Mucosa of stomach (tissue), 1 donor: ENCODE measurements at regions not wholly inside any gene's neighbourhood (a gene's known extent, or its start where the extent isn't known, plus 50 kb on each side); places are given as distances from the start of the nearest gene placed in this dataset.

Source experiments
- H3K27me3 ChIP-seq: one replicate; pipeline ENCODE4 v1.7.0; 2013; ENCODE audit warnings: mild to moderate bottlenecking, low read length; ENCODE audit not compliant: control insufficient read depth, insufficient read depth
- H3K36me3 ChIP-seq: one replicate; pipeline ENCODE4 v1.7.0; 2013; ENCODE audit warnings: low read length; ENCODE audit not compliant: control insufficient read depth, insufficient read depth
- H3K4me1 ChIP-seq: one replicate; pipeline ENCODE4 v1.7.0; 2013; ENCODE audit warnings: mild to moderate bottlenecking, low read length; ENCODE audit not compliant: control insufficient read depth, insufficient read depth
- H3K4me3 ChIP-seq: one replicate; pipeline ENCODE4 v1.7.0; 2013; ENCODE audit warnings: low read length
- H3K9ac ChIP-seq: one replicate; pipeline ENCODE4 v1.7.0; 2013; ENCODE audit warnings: mild to moderate bottlenecking, low read length, moderate library complexity
- H3K9me3 ChIP-seq: one replicate; pipeline ENCODE4 v1.7.0; 2013; ENCODE audit warnings: mild to moderate bottlenecking, low read length, moderate library complexity; ENCODE audit not compliant: control insufficient read depth
- donor health status: Pancreatic carcinoma.

DNA sequence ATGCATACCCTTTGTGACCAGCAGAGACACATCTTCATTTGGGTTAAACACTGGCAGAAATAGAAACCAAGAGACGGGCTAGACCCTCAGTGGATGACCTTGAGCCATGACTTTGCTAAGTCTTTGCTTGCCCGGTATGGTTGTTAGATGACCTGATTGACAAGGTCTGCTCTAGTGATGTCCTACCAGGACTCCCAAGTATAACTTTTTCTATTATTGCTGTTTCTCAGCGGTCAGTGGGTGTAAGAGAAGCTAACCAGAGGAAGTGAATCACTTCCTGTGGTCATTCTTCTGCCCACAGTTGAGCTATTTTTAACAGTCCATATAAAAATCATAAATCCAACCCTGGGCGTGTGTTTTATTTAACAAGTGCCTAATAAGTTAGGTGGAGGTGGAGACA is 126.2 kb upstream of the ETS2 start:
- Histone ChIP-seq H3K4me3 (no peak overlapping the region), H3K36me3 (no peaks in the 10 kb centered on the region), H3K9ac (no peak overlapping the region), H3K27me3 (peaks cover 17% of the 10 kb centered on the region), H3K4me1 (no peaks in the 10 kb centered on the region), H3K9me3 (no peaks in the 10 kb centered on the region)

GRCh38 chr21:38680401-38680800 is 125.3 kb upstream of the ETS2 start:
- H3K27me3 ChIP-seq = peaks cover 18% of the 10 kb centered on the region
- H3K4me1 ChIP-seq = no peaks in the 10 kb centered on the region
- H3K4me3 ChIP-seq = no peak overlapping the region
- no peaks in the 10 kb centered on the region for H3K36me3 ChIP-seq
- H3K9ac ChIP-seq = no peak overlapping the region
- no peaks in the 10 kb centered on the region for H3K9me3 ChIP-seq

GRCh38 chr21:38683222-38683621 is 122.5 kb upstream of the ETS2 start:
- no peaks in the 10 kb centered on the region for H3K4me1 ChIP-seq
- peaks cover 10% of the 10 kb centered on the region for H3K27me3 ChIP-seq
- no peak overlapping the region for H3K9ac ChIP-seq
- H3K9me3 ChIP-seq = no peaks in the 10 kb centered on the region
- no peak overlapping the region for H3K4me3 ChIP-seq
- no peaks in the 10 kb centered on the region for H3K36me3 ChIP-seq

GRCh38 chr21:38688068-38688467 is 117.7 kb upstream of the ETS2 start:
- H3K36me3 ChIP-seq = no peaks in the 10 kb centered on the region
- H3K27me3 ChIP-seq = peaks cover 6% of the 10 kb centered on the region
- H3K9ac ChIP-seq = no peak overlapping the region
- H3K4me3 ChIP-seq = no peak overlapping the region
- no peaks in the 10 kb centered on the region for H3K4me1 ChIP-seq
- no peaks in the 10 kb centered on the region for H3K9me3 ChIP-seq

- no peak overlapping the region for H3K9ac ChIP-seq
- H3K4me1 ChIP-seq = no peaks in the 10 kb centered on the region
- no peaks in the 10 kb centered on the region for H3K27me3 ChIP-seq
- H3K36me3 ChIP-seq = no peaks in the 10 kb centered on the region
- no peak overlapping the region for H3K4me3 ChIP-seq
- H3K9me3 ChIP-seq = no peaks in the 10 kb centered on the region
Measured at GRCh38 chr21:38691631-38692030, 114.1 kb upstream of the ETS2 start.

GRCh38 chr21:38696579-38696978 is 109.2 kb upstream of the ETS2 start:
- Histone ChIP-seq H3K9me3 (no peaks in the 10 kb centered on the region), H3K4me1 (no peaks in the 10 kb centered on the region), H3K36me3 (no peaks in the 10 kb centered on the region), H3K4me3 (no peak overlapping the region), H3K9ac (no peak overlapping the region), H3K27me3 (peaks cover 14% of the 10 kb centered on the region)

- Histone ChIP-seq H3K4me1 (no peaks in the 10 kb centered on the region), H3K4me3 (no peak overlapping the region), H3K36me3 (no peaks in the 10 kb centered on the region), H3K27me3 (peaks cover 23% of the 10 kb centered on the region), H3K9me3 (no peaks in the 10 kb centered on the region), H3K9ac (no peak overlapping the region)
Measured at GRCh38 chr21:38699048-38699447, 106.7 kb upstream of the ETS2 start.

- H3K9me3 ChIP-seq = no peaks in the 10 kb centered on the region
- peaks cover 25% of the 10 kb centered on the region for H3K27me3 ChIP-seq
- no peak overlapping the region for H3K4me3 ChIP-seq
Measured at GRCh38 chr21:38702196-38702595, 103.5 kb upstream of the ETS2 start.

GRCh38 chr21:38709876-38710275 is 95.9 kb upstream of the ETS2 start:
- Histone ChIP-seq H3K27me3 (no peaks in the 10 kb centered on the region), H3K4me1 (no peaks in the 10 kb centered on the region), H3K9ac (no peak overlapping the region), H3K4me3 (no peak overlapping the region), H3K9me3 (no peaks in the 10 kb centered on the region), H3K36me3 (no peaks in the 10 kb centered on the region)

More at GRCh38 chr21:38702196-38702595, 103.5 kb upstream of the ETS2 start:
- H3K9ac ChIP-seq = no peak overlapping the region
- H3K36me3 ChIP-seq = no peaks in the 10 kb centered on the region
- H3K4me1 ChIP-seq = no peaks in the 10 kb centered on the region

- H3K4me1 ChIP-seq = no peaks in the 10 kb centered on the region
- no peaks in the 10 kb centered on the region for H3K27me3 ChIP-seq
- no peaks in the 10 kb centered on the region for H3K36me3 ChIP-seq
- H3K4me3 ChIP-seq = no peak overlapping the region
- H3K9me3 ChIP-seq = no peaks in the 10 kb centered on the region
- no peak overlapping the region for H3K9ac ChIP-seq
Measured at GRCh38 chr21:38712071-38712470, 93.7 kb upstream of the ETS2 start.

GRCh38 chr21:38712664-38713063 is 93.1 kb upstream of the ETS2 start:
- no peaks in the 10 kb centered on the region for H3K4me1 ChIP-seq
- no peak overlapping the region for H3K4me3 ChIP-seq
- no peaks in the 10 kb centered on the region for H3K36me3 ChIP-seq
- H3K9ac ChIP-seq = no peak overlapping the region
- H3K27me3 ChIP-seq = no peaks in the 10 kb centered on the region
- no peaks in the 10 kb centered on the region for H3K9me3 ChIP-seq

DNA sequence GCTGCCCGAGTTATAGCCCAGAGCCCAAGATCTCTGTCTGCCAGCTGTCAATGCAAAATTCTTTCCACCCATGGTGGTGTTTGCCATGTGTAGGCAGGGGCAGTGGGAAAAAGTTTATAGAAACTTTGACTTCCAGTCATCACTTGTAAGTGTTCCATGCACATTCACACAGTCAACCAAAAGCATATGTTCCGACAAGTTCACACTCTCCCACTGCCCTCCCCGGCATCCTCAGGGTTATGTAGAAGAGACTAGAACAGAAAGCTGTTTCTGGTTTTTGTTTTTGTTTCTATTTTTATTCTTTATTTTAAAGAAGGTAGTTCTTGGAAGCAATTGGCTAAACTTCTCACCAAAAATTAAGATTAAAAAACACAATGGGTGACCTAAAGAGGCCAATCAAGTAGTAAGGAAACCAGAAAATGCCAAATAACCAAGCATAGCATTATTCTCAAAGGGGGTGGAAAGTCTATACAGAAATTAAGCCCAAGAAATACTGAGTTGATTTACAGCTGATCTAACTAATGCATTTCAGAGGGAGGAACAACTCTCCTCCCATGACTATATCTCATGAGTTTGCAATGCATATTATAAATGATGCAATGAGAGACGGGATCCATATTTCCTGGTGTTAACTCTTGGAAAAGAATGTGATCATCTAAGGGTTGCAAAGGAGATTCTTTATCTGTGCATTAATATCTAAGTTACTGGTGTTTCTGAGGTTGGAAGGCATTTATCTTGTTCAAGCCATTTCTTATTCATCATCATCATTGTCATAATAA is 91.5 kb upstream of the ETS2 start:
- Histone ChIP-seq H3K4me3 (no peak overlapping the region), H3K9ac (no peak overlapping the region), H3K4me1 (no peaks in the 10 kb centered on the region), H3K27me3 (no peaks in the 10 kb centered on the region), H3K9me3 (no peaks in the 10 kb centered on the region), H3K36me3 (no peaks in the 10 kb centered on the region)

GRCh38 chr21:38714999-38715398 is 90.7 kb upstream of the ETS2 start:
- no peaks in the 10 kb centered on the region for H3K27me3 ChIP-seq
- no peaks in the 10 kb centered on the region for H3K4me1 ChIP-seq
- no peak overlapping the region for H3K4me3 ChIP-seq
- no peaks in the 10 kb centered on the region for H3K36me3 ChIP-seq
- H3K9ac ChIP-seq = no peak overlapping the region
- H3K9me3 ChIP-seq = no peaks in the 10 kb centered on the region
